OCI-LY1 (cell line): ENCODE measurements at regions not wholly inside any gene's neighbourhood (a gene's known extent, or its start where the extent isn't known, plus 50 kb on each side); places are given as distances from the start of the nearest gene placed in this dataset.

Source experiments
- EZH2 ChIP-seq: fragments of 200-600 bp; sonication (generic), shearing (Covaris generic); IDR thresholded peaks from 2 replicates; pipeline ENCODE4 v1.8.0; 2017; ENCODE audit warnings: borderline replicate concordance, mixed run types, mild to moderate bottlenecking, antibody characterized with exemption, low read length, moderate library complexity, mixed read lengths
- TF ChIP-seq, protein P1 (sequence below): fragments of 200-600 bp; sonication (generic), shearing (Covaris generic); IDR thresholded peaks from 2 replicates; pipeline ENCODE4 v1.5.1; 2017; ENCODE audit warnings: mild to moderate bottlenecking, antibody characterized with exemption, low read length, moderate library complexity, mixed read lengths

- TF ChIP-seq, protein P1, sequence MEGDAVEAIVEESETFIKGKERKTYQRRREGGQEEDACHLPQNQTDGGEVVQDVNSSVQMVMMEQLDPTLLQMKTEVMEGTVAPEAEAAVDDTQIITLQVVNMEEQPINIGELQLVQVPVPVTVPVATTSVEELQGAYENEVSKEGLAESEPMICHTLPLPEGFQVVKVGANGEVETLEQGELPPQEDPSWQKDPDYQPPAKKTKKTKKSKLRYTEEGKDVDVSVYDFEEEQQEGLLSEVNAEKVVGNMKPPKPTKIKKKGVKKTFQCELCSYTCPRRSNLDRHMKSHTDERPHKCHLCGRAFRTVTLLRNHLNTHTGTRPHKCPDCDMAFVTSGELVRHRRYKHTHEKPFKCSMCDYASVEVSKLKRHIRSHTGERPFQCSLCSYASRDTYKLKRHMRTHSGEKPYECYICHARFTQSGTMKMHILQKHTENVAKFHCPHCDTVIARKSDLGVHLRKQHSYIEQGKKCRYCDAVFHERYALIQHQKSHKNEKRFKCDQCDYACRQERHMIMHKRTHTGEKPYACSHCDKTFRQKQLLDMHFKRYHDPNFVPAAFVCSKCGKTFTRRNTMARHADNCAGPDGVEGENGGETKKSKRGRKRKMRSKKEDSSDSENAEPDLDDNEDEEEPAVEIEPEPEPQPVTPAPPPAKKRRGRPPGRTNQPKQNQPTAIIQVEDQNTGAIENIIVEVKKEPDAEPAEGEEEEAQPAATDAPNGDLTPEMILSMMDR = no peak
- no peak for TF ChIP-seq EZH2
These were observed 54.9 kb upstream of the CD93 start for GRCh38 chr20:23140991-23141390.
